Activated CD4-positive, CD25-positive, alpha-beta regulatory T cell treated with anti-CD3 and anti-CD28 coated beads, Interleukin-2, amount 50 U/mL, for 16 hours (primary cell): ENCODE measurements at regions not wholly inside any gene's neighbourhood (a gene's known extent, or its start where the extent isn't known, plus 50 kb on each side); places are given as distances from the start of the nearest gene placed in this dataset.
A peak's percentile ranks its signal among the peaks of the same experiment; 100 is the strongest.
"Not testable (repeated sequence)": the region's sequence is repeated elsewhere in the genome, so short reads cannot be mapped to it uniquely, and the experiment has no call there.

Experiments used
- DNase-seq: peaks from one replicate; pipeline ENCODE4 v3.0.0-alpha.2; 2020; ENCODE audit warnings: low read depth, low spot score

GRCh38 chr20:60170116-60170515 is 211.9 kb downstream of the CDH26 start:
- DNase-seq = no peak

GRCh38 chr20:60171313-60171712 is 213.1 kb downstream of the CDH26 start:
- DNase-seq = no peak

- no peak for DNase-seq
Observed at GRCh38 chr20:60171738-60172137, 213.5 kb downstream of the CDH26 start.

- no peak for DNase-seq
Observed at GRCh38 chr20:60172346-60172984, 214.2 kb downstream of the CDH26 start.

- no peak for DNase-seq
Observed at GRCh38 chr20:60177080-60177479, 218.9 kb downstream of the CDH26 start.

GRCh38 chr20:60180986-60181385 is 222.8 kb downstream of the CDH26 start:
- DNase-seq = no peak

GRCh38 chr20:60186412-60186811 is 228.2 kb downstream of the CDH26 start:
- no peak for DNase-seq

GRCh38 chr20:60187683-60188082 is 229.5 kb downstream of the CDH26 start:
- DNase-seq = no peak

GRCh38 chr20:60191014-60191413 is 232.8 kb downstream of the CDH26 start:
- DNase-seq = no peak

GRCh38 chr20:60192326-60192725 is 234.1 kb downstream of the CDH26 start:
- no peak for DNase-seq

GRCh38 chr20:60199132-60199531 is 240.9 kb downstream of the CDH26 start:
- DNase-seq = not testable (repeated sequence)

GRCh38 chr20:60199866-60200265 is 241.6 kb downstream of the CDH26 start:
- DNase-seq = no peak

GRCh38 chr20:60200305-60200918 is 242.2 kb downstream of the CDH26 start:
- no peak for DNase-seq

- DNase-seq = no peak
Observed at GRCh38 chr20:60201198-60201835, 243.1 kb downstream of the CDH26 start.

- no peak for DNase-seq
Observed at GRCh38 chr20:60202046-60202445, 243.8 kb downstream of the CDH26 start.

- DNase-seq = no peak
Observed at GRCh38 chr20:60203451-60203850, 245.2 kb downstream of the CDH26 start.

GRCh38 chr20:60204601-60205000 is 246.4 kb downstream of the CDH26 start:
- DNase-seq = no peak

GRCh38 chr20:60206259-60206658 is 248.0 kb downstream of the CDH26 start:
- no peak for DNase-seq

GRCh38 chr20:60209048-60209447 is 250.8 kb downstream of the CDH26 start:
- DNase-seq = no peak

- DNase-seq = peak; percentile 11
Observed at GRCh38 chr20:60210779-60211617, 252.8 kb downstream of the CDH26 start.

GRCh38 chr20:60211618-60212463 is 253.6 kb downstream of the CDH26 start:
- DNase-seq = no peak
